Naive thymus-derived CD8-positive, alpha-beta T cell (primary cell): ENCODE measurements at regions not wholly inside any gene's neighbourhood (a gene's known extent, or its start where the extent isn't known, plus 50 kb on each side); places are given as distances from the start of the nearest gene placed in this dataset.

ENCODE experiments used
- ATAC-seq, 2 donors: fragments of 150-1000 bp; cut with Tn5 transposase in 1 of 2; sonication (Bioruptor Pico), chemical (Tn5 transposase) in 1 of 2; 1 replicate in 1 of 2; 2 replicates in 1 of 2; pipeline ENCODE4 v1.10.0; 2021; ENCODE audit warnings: mild to moderate bottlenecking in 2 of 2, moderate library complexity in 2 of 2
- POLR2A ChIA-PET: fragments of 350-600 bp; sonication (Branson Sonifier 250); formaldehyde crosslinking; loops from one replicate; lab custom pipeline; 2021; ENCODE audit warnings: antibody characterized with exemption; lab: Charles Lee
- DNase-seq, 10 donors: peaks; one replicate each; pipeline versions ENCODE4 v3.0.0 to v3.0.0-alpha.2; 2020 to 2022
- H3K27ac Mint-ChIP-seq, 10 donors: one replicate each; pipeline ENCODE4 v1.8.0; 2020 to 2022; ENCODE audit warnings: mild to moderate bottlenecking in 10 of 10, mixed read lengths in 10 of 10, moderate library complexity in 4 of 10, inconsistent platforms in 1 of 10
- H3K27me3 Mint-ChIP-seq, 5 donors: one replicate each; pipeline ENCODE4 v1.8.0; 2021 to 2022; ENCODE audit warnings: mixed read lengths in 5 of 5
- H3K36me3 Mint-ChIP-seq, 3 donors: one replicate each; pipeline ENCODE4 v1.8.0; 2020 to 2022; ENCODE audit warnings: mixed read lengths in 3 of 3, mild to moderate bottlenecking in 2 of 3, inconsistent platforms in 1 of 3
- H3K4me1 Mint-ChIP-seq, 4 donors: one replicate each; pipeline ENCODE4 v1.8.0; 2021 to 2022; ENCODE audit warnings: mixed read lengths in 4 of 4
- H3K4me3 Mint-ChIP-seq, 10 donors: one replicate each; pipeline ENCODE4 v1.8.0; 2020 to 2022; ENCODE audit warnings: mild to moderate bottlenecking in 10 of 10, mixed read lengths in 10 of 10, moderate library complexity in 6 of 10, inconsistent platforms in 1 of 10
- H3K9me3 Mint-ChIP-seq, 9 donors: one replicate each; pipeline ENCODE4 v1.8.0; 2020 to 2022; ENCODE audit warnings: mixed read lengths in 9 of 9, mild to moderate bottlenecking in 3 of 9, inconsistent platforms in 1 of 9, moderate library complexity in 1 of 9

- DNase-seq, result no peak
- Mint-ChIP-seq H3K27ac (no peak overlapping the region), H3K9me3 (peaks cover 0 to 24% (median 1%) of the 10 kb centered on the region in 9 donors), H3K36me3 (no peaks in the 10 kb centered on the region), H3K4me3 (no peak overlapping the region), H3K4me1 (no peaks in the 10 kb centered on the region), H3K27me3 (peaks cover 21 to 64% (median 27%) of the 10 kb centered on the region in 5 donors)
- POLR2A ChIA-PET, result no interaction called here
- ATAC-seq, result no peak
These were observed 462.1 kb downstream of the BUD13 start for GRCh38 chr11:116310698-116311097.

GRCh38 chr11:116310226-116310625, 462.6 kb downstream of the BUD13 start:
- H3K9me3 Mint-ChIP-seq, result peaks cover 0 to 29% (median 0%) of the 10 kb centered on the region in 9 donors
- ATAC-seq (no peak), DNase-seq (no peak)
- no peaks in the 10 kb centered on the region for H3K36me3 Mint-ChIP-seq
- no peak overlapping the region for H3K4me3 Mint-ChIP-seq
- no peaks in the 10 kb centered on the region for H3K4me1 Mint-ChIP-seq
- POLR2A ChIA-PET, result no interaction called here
- no peak overlapping the region for H3K27ac Mint-ChIP-seq
- H3K27me3 Mint-ChIP-seq, result peaks cover 21 to 67% (median 26%) of the 10 kb centered on the region in 5 donors

GRCh38 chr11:116309446-116309845, 463.3 kb downstream of the BUD13 start:
- no peak for DNase-seq
- Mint-ChIP-seq H3K36me3 (no peaks in the 10 kb centered on the region), H3K4me3 (no peak overlapping the region), H3K27ac (no peak overlapping the region), H3K9me3 (peaks cover 0 to 30% (median 0%) of the 10 kb centered on the region in 9 donors), H3K27me3 (peaks cover 22 to 59% (median 24%) of the 10 kb centered on the region in 5 donors), H3K4me1 (no peaks in the 10 kb centered on the region)
- POLR2A ChIA-PET, result no interaction called here
- no peak for ATAC-seq

DNA sequence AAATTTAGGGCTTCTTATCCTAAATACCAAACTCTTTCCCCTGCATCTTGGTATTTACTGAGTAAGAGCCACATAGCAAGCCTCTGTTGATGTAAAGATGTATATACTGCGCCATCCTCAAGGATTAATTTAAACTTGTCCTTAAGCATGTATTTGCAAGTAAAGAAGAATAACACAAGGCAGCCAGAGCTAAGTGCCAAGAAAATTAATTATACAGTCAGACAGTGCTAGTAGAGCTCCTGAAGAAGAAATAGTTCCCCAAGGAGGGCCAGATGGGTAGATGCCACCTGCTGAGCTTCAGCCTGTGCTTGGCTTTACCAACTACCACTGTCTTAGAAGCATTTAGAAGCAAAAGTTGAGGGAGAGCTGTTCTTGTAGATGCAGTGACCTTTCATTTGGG, 470.0 kb downstream of the BUD13 start:
- H3K4me1 Mint-ChIP-seq, result no peaks in the 10 kb centered on the region
- H3K27ac Mint-ChIP-seq, result no peak overlapping the region
- H3K36me3 Mint-ChIP-seq, result no peaks in the 10 kb centered on the region
- H3K27me3 Mint-ChIP-seq, result peaks cover 3 to 16% (median 10%) of the 10 kb centered on the region in 5 donors
- H3K4me3 Mint-ChIP-seq, result peak overlapping the region in 1 of 10 donors; percentile 25
- H3K9me3 Mint-ChIP-seq, result peaks cover 0 to 20% (median 0%) of the 10 kb centered on the region in 9 donors
- POLR2A ChIA-PET, result no interaction called here
- ATAC-seq (no peak), DNase-seq (no peak)

DNA sequence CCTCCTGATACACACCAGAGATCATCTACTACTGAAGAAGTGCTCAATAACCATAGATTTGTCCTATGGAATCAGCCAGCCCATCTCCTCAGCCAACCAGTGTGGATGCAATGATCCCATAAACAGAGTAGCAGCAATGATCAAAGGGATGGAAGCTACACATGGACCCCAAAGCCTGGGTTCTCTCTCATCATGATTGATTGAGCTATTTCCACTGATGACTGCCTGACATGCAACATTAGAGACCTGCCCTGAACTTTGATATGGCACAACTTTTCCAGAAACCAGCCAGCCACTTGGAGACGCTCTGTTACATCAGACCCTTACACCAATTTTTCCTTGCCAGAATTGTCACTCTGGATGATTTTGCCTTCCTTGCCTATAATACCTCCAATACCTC, 471.6 kb downstream of the BUD13 start:
- Mint-ChIP-seq H3K36me3 (no peaks in the 10 kb centered on the region), H3K9me3 (peaks cover 0 to 11% (median 0%) of the 10 kb centered on the region in 9 donors), H3K4me1 (no peaks in the 10 kb centered on the region), H3K4me3 (no peak overlapping the region), H3K27ac (no peak overlapping the region), H3K27me3 (peaks cover 0 to 7% (median 6%) of the 10 kb centered on the region in 5 donors)
- DNase-seq, result no peak
- POLR2A ChIA-PET, result no interaction called here
- no peak for ATAC-seq

- no peak for DNase-seq
- ATAC-seq, result no peak
- POLR2A ChIA-PET, result no interaction called here
- no peaks in the 10 kb centered on the region for H3K4me1 Mint-ChIP-seq
- no peak overlapping the region for H3K27ac Mint-ChIP-seq
- H3K4me3 Mint-ChIP-seq, result no peak overlapping the region
- peaks cover 0 to 6% (median 1%) of the 10 kb centered on the region in 5 donors for H3K27me3 Mint-ChIP-seq
- peaks cover 0 to 4% (median 0%) of the 10 kb centered on the region in 9 donors for H3K9me3 Mint-ChIP-seq
- no peaks in the 10 kb centered on the region for H3K36me3 Mint-ChIP-seq
These were observed 472.6 kb downstream of the BUD13 start for GRCh38 chr11:116300232-116300631.

DNA sequence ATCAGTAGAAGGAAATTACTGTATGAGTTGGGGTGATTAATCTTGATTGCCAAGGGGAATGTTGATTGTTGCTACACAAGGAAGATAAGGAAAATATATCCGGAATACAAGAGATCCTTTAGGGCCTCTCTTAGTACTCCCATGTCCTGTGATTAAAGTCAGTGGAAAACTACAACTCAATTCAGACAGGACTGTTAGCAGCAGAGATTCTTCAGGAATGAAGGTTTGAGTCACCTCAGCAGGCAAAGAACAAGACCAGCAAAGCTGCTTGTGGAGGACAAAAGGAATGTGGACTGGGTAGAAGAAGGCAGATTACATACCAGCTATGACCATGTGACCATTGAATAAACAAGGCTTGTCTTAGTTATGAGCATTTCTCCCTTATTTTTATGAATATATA, 478.2 kb downstream of the BUD13 start:
- no peak for ATAC-seq
- POLR2A ChIA-PET, result no interaction called here
- Mint-ChIP-seq H3K4me3 (no peak overlapping the region), H3K27me3 (peaks cover 0 to 9% (median 2%) of the 10 kb centered on the region in 5 donors), H3K9me3 (peaks cover 0 to 5% (median 1%) of the 10 kb centered on the region in 9 donors), H3K36me3 (peaks cover 0 to 3% (median 0%) of the 10 kb centered on the region in 3 donors), H3K4me1 (no peaks in the 10 kb centered on the region), H3K27ac (peak overlapping the region in 1 of 10 donors; percentile 63)
- no peak for DNase-seq

DNA sequence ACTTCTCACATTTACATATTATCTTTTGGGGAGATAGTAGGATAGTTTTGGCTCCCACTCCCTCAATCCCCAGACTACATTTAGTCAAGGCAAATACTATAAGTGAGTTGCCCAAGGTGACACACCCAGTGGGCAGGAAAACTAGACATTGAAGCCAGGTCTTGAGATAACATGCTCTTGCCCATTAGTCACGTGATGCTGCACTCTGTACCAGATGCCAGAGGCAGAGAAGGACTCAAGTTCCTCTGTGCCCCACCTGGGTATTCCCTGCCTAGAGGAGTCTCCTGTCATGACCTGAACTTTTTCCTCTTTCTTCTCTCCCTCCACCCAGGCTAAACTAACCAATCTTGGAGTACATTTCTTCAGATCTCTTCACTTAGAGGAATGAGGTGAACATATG, 484.9 kb downstream of the BUD13 start:
- peaks cover 0 to 9% (median 3%) of the 10 kb centered on the region in 9 donors for H3K9me3 Mint-ChIP-seq
- peaks cover 2 to 22% (median 6%) of the 10 kb centered on the region in 5 donors for H3K27me3 Mint-ChIP-seq
- H3K4me1 Mint-ChIP-seq, result no peaks in the 10 kb centered on the region
- DNase-seq (no peak), ATAC-seq (no peak)
- peaks cover 0 to 4% (median 0%) of the 10 kb centered on the region in 3 donors for H3K36me3 Mint-ChIP-seq
- POLR2A ChIA-PET, result no interaction called here
- no peak overlapping the region for H3K27ac Mint-ChIP-seq
- no peak overlapping the region for H3K4me3 Mint-ChIP-seq

GRCh38 chr11:116285026-116285425, 487.8 kb downstream of the BUD13 start:
- Mint-ChIP-seq H3K4me3 (no peak overlapping the region), H3K4me1 (no peaks in the 10 kb centered on the region), H3K36me3 (peaks cover 0 to 4% (median 0%) of the 10 kb centered on the region in 3 donors), H3K27me3 (peaks cover 3 to 22% (median 8%) of the 10 kb centered on the region in 5 donors), H3K9me3 (peaks cover 0 to 6% (median 3%) of the 10 kb centered on the region in 9 donors), H3K27ac (no peak overlapping the region)
- no peak for ATAC-seq
- POLR2A ChIA-PET, result no interaction called here
- no peak for DNase-seq

GRCh38 chr11:116283300-116283699, 489.5 kb downstream of the BUD13 start:
- peaks cover 0 to 3% (median 0%) of the 10 kb centered on the region in 9 donors for H3K9me3 Mint-ChIP-seq
- POLR2A ChIA-PET, result no interaction called here
- H3K4me3 Mint-ChIP-seq, result no peak overlapping the region
- peaks cover 3 to 20% (median 11%) of the 10 kb centered on the region in 5 donors for H3K27me3 Mint-ChIP-seq
- no peak for DNase-seq
- H3K4me1 Mint-ChIP-seq, result no peaks in the 10 kb centered on the region
- no peak for ATAC-seq
- no peaks in the 10 kb centered on the region for H3K36me3 Mint-ChIP-seq
- H3K27ac Mint-ChIP-seq, result no peak overlapping the region

DNA sequence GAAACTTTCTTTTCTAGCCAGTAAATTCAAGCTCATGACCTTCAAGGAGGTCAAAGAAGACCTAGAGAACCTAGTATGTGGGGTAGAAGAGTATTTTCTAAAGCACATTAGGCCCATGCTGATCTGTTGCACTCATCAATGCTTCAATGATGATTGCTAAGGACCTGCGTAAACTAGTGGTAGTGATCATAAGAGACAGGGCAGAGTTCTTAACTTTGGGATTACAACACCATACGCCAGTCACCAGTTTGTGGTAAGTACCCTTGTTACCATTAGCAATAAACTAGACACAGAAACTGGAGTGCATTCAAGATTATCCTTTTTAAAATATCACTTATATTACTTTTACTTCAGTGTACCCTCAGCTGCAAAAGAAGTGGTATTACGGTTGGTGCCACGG, 490.3 kb downstream of the BUD13 start:
- Mint-ChIP-seq H3K9me3 (peaks cover 0 to 3% (median 0%) of the 10 kb centered on the region in 9 donors), H3K36me3 (no peaks in the 10 kb centered on the region), H3K4me1 (no peaks in the 10 kb centered on the region), H3K27me3 (peaks cover 3 to 21% (median 14%) of the 10 kb centered on the region in 5 donors), H3K27ac (no peak overlapping the region), H3K4me3 (no peak overlapping the region)
- no peak for DNase-seq
- ATAC-seq, result no peak
- POLR2A ChIA-PET, result no interaction called here

DNA sequence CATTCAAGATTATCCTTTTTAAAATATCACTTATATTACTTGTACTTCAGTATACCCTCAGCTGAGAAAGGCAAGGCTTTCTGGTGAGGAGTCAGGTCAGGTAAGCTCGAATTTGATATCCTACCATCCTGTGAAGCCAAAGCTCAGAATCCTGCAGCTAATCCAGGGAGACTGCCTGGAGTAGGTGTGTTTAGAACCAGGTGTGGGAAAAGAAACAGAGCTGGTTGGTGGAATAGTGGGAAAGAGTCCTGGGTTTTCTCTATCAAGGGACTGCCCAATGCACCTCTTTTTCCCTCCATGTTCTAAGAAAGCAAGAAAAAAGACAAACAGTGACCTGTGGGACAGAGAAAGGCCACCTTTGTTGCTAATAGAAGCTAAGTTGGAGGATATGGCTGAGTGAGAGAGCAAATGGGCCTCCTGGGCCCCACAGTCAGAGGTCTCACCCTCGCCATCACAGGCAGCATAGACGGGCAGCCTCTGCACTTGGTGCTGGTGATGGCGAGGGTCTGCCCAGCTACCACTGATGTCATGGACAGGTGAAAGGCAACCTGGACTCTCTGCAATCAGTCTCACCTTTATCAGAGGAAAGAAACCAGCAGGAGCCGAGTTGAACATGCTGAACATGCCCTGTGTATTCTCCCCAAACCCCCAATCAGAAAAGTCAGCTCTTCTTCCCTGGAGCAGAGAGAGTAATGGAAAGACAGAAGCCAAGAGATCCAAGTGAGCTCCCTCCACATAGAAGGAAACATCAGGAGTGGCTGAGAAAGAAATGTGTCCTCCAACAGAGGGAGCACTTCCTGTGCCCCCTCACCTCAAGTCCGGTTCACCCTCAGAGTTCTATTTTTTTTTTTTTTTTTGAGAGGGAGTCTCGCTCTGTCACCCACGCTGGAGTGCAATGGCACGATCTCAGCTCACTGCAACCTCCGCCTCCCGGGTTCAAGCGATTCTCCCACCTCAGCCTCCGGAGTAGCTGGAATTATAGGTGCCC, 491.3 kb downstream of the BUD13 start:
- POLR2A ChIA-PET, result interaction anchor here (0.5 kb wide), 1 partner anchor 199 kb away, joined by 3 read pairs; no protein-coding TSS in a partner anchor
- Mint-ChIP-seq H3K36me3 (no peaks in the 10 kb centered on the region), H3K9me3 (peaks cover 0 to 3% (median 0%) of the 10 kb centered on the region in 9 donors), H3K4me1 (peaks cover 0 to 2% (median 0%) of the 10 kb centered on the region in 4 donors), H3K27ac (no peak overlapping the region), H3K4me3 (no peak overlapping the region), H3K27me3 (peaks cover 3 to 22% (median 16%) of the 10 kb centered on the region in 5 donors)
- no peak for ATAC-seq
- DNase-seq, result no peak

DNA sequence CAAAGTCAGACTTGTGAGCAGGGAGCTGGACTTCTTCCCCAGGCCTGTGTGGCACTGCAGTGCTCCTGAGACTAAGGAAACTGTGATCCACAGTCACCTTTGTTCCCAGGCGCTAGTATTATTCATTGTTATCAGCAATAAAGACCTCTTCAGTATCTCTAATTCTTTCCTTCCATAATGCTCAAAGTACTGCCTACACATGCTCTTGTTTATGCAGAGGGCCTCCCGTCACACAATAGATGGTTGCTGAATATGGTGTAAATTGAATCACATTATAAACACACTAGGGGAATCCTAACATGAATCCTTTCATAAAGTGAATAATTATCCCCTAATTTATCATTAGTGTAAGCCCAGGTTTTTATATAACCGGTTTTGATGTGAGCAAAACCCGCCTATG, 493.3 kb downstream of the BUD13 start:
- DNase-seq, result no peak
- Mint-ChIP-seq H3K9me3 (no peaks in the 10 kb centered on the region), H3K36me3 (no peaks in the 10 kb centered on the region), H3K27ac (no peak overlapping the region), H3K4me3 (no peak overlapping the region), H3K4me1 (peaks cover 0 to 2% (median 0%) of the 10 kb centered on the region in 4 donors), H3K27me3 (peaks cover 6 to 32% (median 21%) of the 10 kb centered on the region in 5 donors)
- POLR2A ChIA-PET, result no interaction called here
- no peak for ATAC-seq
